ENCODE measurements at regions not wholly inside any gene's neighbourhood (a gene's known extent, or its start where the extent isn't known, plus 50 kb on each side); places are given as distances from the start of the nearest gene placed in this dataset.

GRCh38 chrX:124524852-124525251 is 178.5 kb downstream of the SH2D1A start:
- no peak for ATAC-seq

GRCh38 chrX:124529786-124530185 is 183.4 kb downstream of the SH2D1A start:
- no peak for TF ChIP-seq PATZ1 (CRISPR knock-in tag; IDR thresholded peaks at IDR 0.05; ENCODE audit: borderline replicate concordance)
- no peak for TF ChIP-seq ZNF565 (CRISPR knock-in tag; conservative IDR thresholded peaks at IDR 0.05; ENCODE audit: low read depth)
- ATAC-seq: no peak

More at GRCh38 chrX:124524852-124525251, 178.5 kb downstream of the SH2D1A start:
- peak; percentile 65; the same call in 1 of the 2 replicates for TF ChIP-seq TCF4 (CRISPR knock-in tag; IDR thresholded peaks at IDR 0.05; ENCODE audit: borderline replicate concordance)
- no peak for TF ChIP-seq ZNF565 (CRISPR knock-in tag; conservative IDR thresholded peaks at IDR 0.05; ENCODE audit: low read depth)
- no peak for TF ChIP-seq CREB5 (CRISPR knock-in tag; IDR thresholded peaks at IDR 0.05; ENCODE audit: low read depth)
- no peak for TF ChIP-seq PPARA (CRISPR knock-in tag; IDR thresholded peaks at IDR 0.05; ENCODE audit: borderline replicate concordance)

- ATAC-seq: no peak
- TF ChIP-seq ZFP3 (CRISPR knock-in tag; IDR thresholded peaks at IDR 0.05): no peak
- no peak for TF ChIP-seq ZFP30 (CRISPR knock-in tag; IDR thresholded peaks at IDR 0.05)
- no peak for TF ChIP-seq ZC3H10 (CRISPR knock-in tag; IDR thresholded peaks at IDR 0.05)
These were observed 184.4 kb downstream of the SH2D1A start for GRCh38 chrX:124530803-124531202.

- no peak for TF ChIP-seq ZFP30 (CRISPR knock-in tag; IDR thresholded peaks at IDR 0.05)
- TF ChIP-seq CSDC2 (CRISPR knock-in tag; IDR thresholded peaks at IDR 0.05): no peak
- TF ChIP-seq PPARA (CRISPR knock-in tag; IDR thresholded peaks at IDR 0.05; ENCODE audit: borderline replicate concordance): no peak
- no peak for TF ChIP-seq ZFP3 (CRISPR knock-in tag; IDR thresholded peaks at IDR 0.05)
- no peak for TF ChIP-seq RARB (CRISPR knock-in tag; IDR thresholded peaks at IDR 0.05)
- TF ChIP-seq TOX (CRISPR knock-in tag; IDR thresholded peaks at IDR 0.05; ENCODE audit: borderline replicate concordance): no peak
- TF ChIP-seq TCF4 (CRISPR knock-in tag; IDR thresholded peaks at IDR 0.05; ENCODE audit: borderline replicate concordance): no peak
- no peak for TF ChIP-seq GLIS3 (CRISPR knock-in tag; IDR thresholded peaks at IDR 0.05)
- TF ChIP-seq CREB5 (CRISPR knock-in tag; IDR thresholded peaks at IDR 0.05; ENCODE audit: low read depth): no peak
- no peak for TF ChIP-seq SNAI2 (CRISPR knock-in tag; IDR thresholded peaks at IDR 0.05)
- TF ChIP-seq BACH2 (CRISPR knock-in tag; IDR thresholded peaks at IDR 0.05; ENCODE audit: borderline replicate concordance): no peak
- no peak for TF ChIP-seq ZNF70 (CRISPR knock-in tag; IDR thresholded peaks at IDR 0.05)
- TF ChIP-seq ZC3H10 (CRISPR knock-in tag; IDR thresholded peaks at IDR 0.05): no peak
- no peak for TF ChIP-seq POU6F1 (CRISPR knock-in tag; IDR thresholded peaks at IDR 0.05; ENCODE audit: borderline replicate concordance, low read depth)
- no peak for TF ChIP-seq TSHZ2 (CRISPR knock-in tag; IDR thresholded peaks at IDR 0.05)
- no peak for TF ChIP-seq ZNF8 (CRISPR knock-in tag; IDR thresholded peaks at IDR 0.05)
- no peak for TF ChIP-seq CSRNP3 (CRISPR knock-in tag; IDR thresholded peaks at IDR 0.05)
- no peak for TF ChIP-seq ISL1 (CRISPR knock-in tag; IDR thresholded peaks at IDR 0.05)
- ATAC-seq: no peak
These were observed 188.2 kb downstream of the SH2D1A start for GRCh38 chrX:124534536-124534935.
